Activated CD4-positive, alpha-beta T cell treated with anti-CD3 and anti-CD28 coated beads, Interleukin-2, Interleukin-6, amounts not matched to agents 100 ng/mL and 50 ng/mL, durations not matched to agents 16 hours and 8 hours (primary cell): ENCODE measurements at regions not wholly inside any gene's neighbourhood (a gene's known extent, or its start where the extent isn't known, plus 50 kb on each side); places are given as distances from the start of the nearest gene placed in this dataset.

Source experiments
- DNase-seq: peaks from one replicate; pipeline ENCODE4 v3.0.0-alpha.2; 2020

- no peak for DNase-seq
Observed at GRCh38 chr4:37000281-37000680, 244.3 kb upstream of the NWD2 start.

DNA sequence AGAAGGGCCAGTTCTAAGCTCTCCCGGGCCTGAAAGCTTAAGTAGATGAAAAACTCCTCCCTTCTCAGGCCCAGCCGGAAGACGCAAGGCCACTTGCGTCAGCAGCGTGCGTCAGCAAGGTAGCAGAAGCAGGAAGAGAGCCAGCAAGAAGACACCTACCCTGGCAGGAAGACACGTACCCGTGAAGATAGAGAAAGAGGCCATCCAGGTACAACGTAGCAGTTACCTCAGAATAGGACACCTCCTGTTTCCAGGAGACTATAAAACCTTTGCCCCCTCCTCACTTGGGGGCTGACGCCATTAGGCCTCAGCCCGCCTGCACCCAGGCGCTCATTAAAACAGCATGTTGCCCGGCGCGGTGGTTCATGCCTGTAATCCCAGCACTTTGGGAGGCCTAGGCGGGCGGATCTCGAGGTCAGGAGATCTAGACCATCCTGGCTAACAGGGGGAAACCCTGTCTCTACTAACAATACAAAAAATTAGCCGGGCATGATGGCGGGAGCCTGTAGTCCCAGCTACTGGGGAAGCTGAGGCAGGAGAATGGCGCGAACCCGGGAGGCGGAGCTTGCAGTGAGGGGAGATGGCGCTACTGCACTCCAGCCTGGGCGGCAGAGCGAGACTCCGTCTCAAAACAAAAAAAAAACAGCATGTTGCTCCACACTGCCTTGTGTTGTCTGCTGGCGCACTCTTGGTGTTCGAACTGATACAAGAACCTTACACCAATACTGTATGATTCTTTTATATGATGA is 242.7 kb upstream of the NWD2 start:
- no peak for DNase-seq

DNA sequence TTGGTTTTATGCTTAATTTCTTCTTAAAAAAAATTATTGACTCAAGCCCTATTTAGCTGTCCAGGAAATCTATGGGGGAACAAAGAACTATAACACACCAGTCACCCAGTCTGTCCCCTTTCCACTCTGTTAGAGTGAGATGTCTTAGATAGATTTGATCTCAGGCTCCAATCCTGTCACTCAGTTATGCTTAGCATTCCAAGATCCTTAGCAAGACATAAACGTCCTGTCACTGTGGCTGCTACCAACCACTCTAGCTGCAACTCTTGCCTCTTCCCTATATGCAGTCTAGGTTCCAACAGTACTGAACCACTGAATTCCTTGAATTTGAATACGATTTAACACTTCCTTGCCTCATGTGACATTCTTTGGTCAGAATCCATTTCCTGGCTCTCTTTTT is 241.9 kb upstream of the NWD2 start:
- no peak for DNase-seq

DNA sequence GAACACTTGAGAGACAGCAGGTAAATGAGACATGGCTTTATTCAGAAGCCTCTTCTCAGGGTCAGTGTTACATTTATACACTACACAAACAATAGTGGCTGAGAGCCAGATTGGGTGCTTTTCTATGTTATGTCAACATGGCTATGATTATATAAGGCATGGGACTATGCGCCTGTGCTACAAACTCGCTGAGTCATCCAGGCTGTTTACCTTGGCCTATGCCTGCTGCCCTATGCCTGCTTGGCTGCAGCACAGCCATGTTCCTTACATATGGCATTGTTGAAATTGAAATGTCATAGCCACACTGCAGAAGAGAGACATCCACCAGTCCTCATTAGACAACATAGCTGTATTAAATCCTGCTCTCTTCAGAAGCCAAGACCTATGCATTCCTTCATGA is 236.3 kb upstream of the NWD2 start:
- DNase-seq, result no peak

DNA sequence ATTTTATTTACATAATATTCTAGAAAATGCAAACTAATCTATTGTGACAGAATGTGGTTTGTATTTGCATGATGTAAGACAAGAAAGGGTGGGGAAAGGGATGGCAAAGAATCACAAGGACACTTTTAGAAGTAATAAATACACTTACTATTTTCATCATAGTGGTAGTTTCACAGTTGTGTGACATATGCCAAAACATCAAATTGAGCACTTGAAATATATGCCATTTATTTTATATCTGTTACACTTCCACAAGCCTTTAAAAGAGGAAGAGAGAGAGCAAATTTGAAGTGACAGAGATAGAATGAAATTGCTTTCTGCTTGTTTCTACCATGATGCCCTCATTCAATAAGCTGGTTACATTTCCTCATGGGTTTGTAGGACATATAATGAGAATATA is 230.0 kb upstream of the NWD2 start:
- no peak for DNase-seq

DNA sequence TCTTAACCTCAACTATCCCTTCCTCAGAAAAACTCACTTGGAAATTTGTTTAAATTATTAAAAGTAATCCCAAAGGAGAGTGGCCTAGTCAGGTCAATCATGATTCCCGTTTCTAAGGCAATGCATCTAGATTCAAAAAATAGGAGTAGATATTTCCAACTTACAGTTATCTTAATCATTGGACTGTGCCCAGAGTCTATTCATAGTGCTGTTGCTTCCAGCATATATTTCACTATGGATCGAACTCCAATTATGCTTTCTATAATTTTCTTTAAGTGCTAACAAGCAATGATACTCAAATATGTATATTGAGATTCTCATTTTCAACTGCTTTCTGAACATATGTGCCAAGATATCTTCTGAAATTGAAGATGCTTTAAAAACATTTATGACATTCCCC is 229.2 kb upstream of the NWD2 start:
- DNase-seq, result no peak

GRCh38 chr4:37023504-37023903 is 221.0 kb upstream of the NWD2 start:
- peak; percentile 10 for DNase-seq

- DNase-seq, result no peak
Observed at GRCh38 chr4:37023996-37024395, 220.5 kb upstream of the NWD2 start.

- no peak for DNase-seq
Observed at GRCh38 chr4:37040816-37041215, 203.7 kb upstream of the NWD2 start.

DNA sequence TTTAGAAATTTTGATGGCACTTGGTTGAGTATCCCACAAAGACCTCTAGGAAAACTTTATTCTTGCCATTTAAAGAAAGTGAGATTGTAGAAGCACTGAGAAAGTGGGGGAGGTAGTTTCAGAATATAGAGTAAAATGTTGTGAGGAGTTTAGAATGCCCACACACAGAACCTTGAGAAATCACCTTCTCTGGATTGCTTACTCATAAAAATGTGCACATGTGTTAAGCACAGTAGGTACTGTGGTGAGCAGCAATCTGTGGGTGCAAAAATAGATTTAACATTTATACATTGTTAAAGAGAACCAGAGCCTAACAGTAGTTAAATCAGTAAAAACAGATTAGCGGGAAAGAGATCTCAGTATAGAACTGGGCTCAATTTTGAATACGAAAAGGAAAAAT is 201.2 kb upstream of the NWD2 start:
- DNase-seq, result no peak

DNA sequence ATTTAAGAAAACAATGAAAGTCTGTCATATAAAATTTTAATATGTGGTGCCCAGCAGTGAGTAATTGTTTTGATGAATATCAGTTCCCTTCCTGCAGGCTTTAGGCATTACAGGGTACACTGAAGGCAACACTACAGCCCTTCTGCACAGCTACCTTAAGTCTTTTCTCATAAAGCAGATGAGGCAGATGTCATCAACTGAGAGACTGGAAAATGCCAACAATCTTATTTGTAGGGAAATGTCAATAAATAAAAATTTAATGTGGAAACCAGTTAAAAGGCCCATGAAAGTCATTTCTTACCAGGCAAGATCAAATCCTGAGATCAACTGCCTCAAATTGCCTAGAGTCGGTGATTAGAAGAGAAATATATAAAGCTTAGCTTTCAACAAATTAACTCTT is 193.4 kb upstream of the NWD2 start:
- DNase-seq, result no peak

DNA sequence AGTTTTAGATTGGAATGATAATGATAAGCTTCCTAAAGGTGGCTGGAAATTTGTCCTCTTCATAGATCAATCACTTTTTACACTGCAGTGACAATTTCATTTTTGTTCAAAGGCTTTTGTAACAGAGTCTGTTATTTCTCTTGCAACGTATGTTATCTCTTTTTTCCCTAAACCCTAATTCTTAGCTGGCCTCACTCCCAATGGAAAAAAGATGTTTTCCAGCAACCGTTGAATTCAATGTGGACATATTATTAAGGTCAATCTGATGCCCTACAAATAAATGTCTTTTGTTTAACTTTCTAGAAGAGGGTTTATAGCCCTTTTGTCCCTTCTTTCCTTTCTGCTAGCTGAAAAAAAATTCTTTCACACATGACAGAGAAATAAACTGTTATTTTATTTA is 192.7 kb upstream of the NWD2 start:
- DNase-seq, result no peak

GRCh38 chr4:37054531-37055077 is 189.9 kb upstream of the NWD2 start:
- DNase-seq, result no peak

GRCh38 chr4:37058826-37059225 is 185.7 kb upstream of the NWD2 start:
- DNase-seq, result no peak

- no peak for DNase-seq
Observed at GRCh38 chr4:37066159-37066558, 178.4 kb upstream of the NWD2 start.

DNA sequence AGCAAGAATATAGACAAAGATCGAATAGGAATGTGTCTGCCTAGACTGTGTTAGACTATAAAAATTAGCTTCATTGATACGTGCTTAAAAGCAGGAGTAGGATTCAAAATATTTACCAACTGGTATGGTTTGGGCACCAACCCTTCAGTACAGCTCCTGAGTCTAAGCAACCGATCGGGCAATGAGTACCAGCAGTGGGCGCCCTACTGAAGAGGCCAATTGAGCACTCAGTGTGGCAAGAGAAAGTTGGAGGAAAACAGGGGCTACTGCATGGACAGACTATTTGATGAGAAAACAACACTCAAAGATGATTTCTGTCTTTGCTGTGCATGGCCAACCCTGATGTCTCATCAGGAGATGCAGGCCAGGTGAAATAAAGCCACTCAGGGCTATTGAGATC is 176.0 kb upstream of the NWD2 start:
- DNase-seq, result peak; percentile 2

DNA sequence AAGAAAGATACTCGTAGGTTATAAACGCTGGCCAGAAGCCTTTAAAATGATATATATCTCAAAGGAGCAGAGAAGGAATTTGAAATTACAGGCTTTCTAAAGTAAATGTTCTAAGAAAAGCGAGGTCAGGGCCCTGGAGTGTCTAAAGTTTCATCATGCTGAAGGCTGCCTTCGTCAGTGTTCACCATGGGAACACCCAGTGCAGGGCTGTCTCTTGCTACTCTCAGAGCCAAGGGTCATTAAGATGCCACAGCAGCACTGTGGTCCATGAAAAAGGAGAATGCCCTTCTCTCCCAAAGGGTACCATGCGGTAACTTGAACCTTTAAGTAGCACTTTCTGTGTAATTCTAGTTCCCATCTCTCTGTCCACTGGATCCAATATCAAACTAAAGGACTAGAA is 174.5 kb upstream of the NWD2 start:
- DNase-seq, result no peak

GRCh38 chr4:37071576-37071975 is 173.0 kb upstream of the NWD2 start:
- DNase-seq, result no peak

- peak; percentile 5 for DNase-seq
Observed at GRCh38 chr4:37073226-37073840, 171.2 kb upstream of the NWD2 start.

DNA sequence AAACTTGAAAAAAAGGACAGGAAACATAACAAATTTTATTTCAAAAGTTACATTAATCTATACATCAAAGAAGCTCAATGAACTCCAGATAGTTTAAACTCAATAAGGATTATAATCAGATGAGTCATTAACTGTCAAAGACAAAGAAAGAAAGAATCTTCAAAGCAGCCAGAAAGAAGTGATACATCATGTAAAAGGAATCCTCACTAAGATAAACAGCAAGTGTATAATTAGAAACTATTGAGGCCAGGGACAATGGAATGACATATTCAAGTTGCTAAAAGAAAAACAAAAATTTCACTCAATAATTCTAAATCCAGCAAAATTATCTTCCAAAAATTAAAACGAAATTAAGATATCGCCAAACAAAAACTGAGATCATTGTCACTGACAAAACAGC is 161.6 kb upstream of the NWD2 start:
- no peak for DNase-seq

DNA sequence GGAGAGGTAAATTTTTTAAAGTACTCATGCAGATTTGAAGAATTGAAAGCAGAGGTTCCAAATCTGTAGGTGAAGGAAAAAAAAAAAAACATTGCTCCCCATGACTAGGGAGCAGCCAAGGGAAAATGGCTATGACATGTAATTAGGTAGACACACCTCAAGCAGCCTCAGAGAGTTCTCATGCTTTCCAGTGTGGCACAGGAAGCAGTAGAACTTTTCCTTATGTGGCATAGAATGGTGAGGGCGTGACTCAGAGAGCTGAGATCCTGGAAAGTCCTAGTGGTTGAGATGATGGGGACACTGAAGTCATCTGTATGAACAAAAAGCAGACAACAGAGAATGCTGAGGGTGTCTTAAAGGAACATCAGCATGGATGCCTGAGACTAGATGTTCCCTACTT is 148.6 kb upstream of the NWD2 start:
- DNase-seq, result no peak

DNA sequence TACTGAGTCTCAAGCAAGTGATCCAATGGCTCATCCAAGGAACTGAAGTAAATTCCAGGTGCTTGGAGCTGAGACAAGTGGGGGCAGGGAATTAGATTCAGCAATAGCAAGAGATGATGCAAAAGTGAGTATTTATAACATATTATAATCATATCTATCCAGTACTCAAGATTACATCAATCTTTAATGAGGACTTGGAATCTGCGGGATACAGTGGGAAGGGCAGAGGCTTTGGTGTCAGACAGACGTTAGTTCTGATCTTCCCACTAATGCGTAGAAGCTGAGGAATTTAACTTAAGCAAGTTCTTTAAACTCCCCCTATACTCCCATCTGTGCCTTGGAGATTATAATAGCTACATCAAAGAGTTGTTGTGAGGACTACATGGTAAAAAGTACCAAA is 143.4 kb upstream of the NWD2 start:
- no peak for DNase-seq

- DNase-seq, result no peak
Observed at GRCh38 chr4:37101686-37102085, 142.9 kb upstream of the NWD2 start.

GRCh38 chr4:37109756-37110155 is 134.8 kb upstream of the NWD2 start:
- DNase-seq, result no peak

GRCh38 chr4:37124800-37125199 is 119.7 kb upstream of the NWD2 start:
- DNase-seq, result no peak
